Neural progenitor cell (in vitro differentiated cells): ENCODE measurements at regions not wholly inside any gene's neighbourhood (a gene's known extent, or its start where the extent isn't known, plus 50 kb on each side); places are given as distances from the start of the nearest gene placed in this dataset.

Source experiments
- DNase-seq: peaks from one replicate; pipeline ENCODE4 v3.0.0-alpha.2; 2016; ENCODE audit warnings: low spot score
- H2AFZ ChIP-seq: fragments of 200-600 bp; sonication (generic); replicated peaks from 2 replicates; pipeline ENCODE4 v1.6.1; 2016; ENCODE audit warnings: antibody characterized with exemption
- H3F3A ChIP-seq: fragments of 200-600 bp; sonication (generic); 2 replicates; pipeline ENCODE4 v1.6.1; 2016; ENCODE audit warnings: antibody characterized with exemption, low read depth
- H3K27ac ChIP-seq: fragments of 200-600 bp; sonication (generic); 2 replicates; pipeline ENCODE4 v1.5.1; 2016; ENCODE audit warnings: mild to moderate bottlenecking
- H3K27me3 ChIP-seq: fragments of 200-600 bp; sonication (generic); 2 replicates; pipeline ENCODE4 v1.6.1; 2016; ENCODE audit warnings: mild to moderate bottlenecking, moderate library complexity
- H3K36me3 ChIP-seq: fragments of 200-600 bp; sonication (generic); 2 replicates; pipeline ENCODE4 v1.5.1; 2016
- H3K4me1 ChIP-seq: fragments of 200-600 bp; sonication (generic); 2 replicates; pipeline ENCODE4 v1.6.1; 2016; ENCODE audit warnings: mixed run types
- H3K4me2 ChIP-seq: fragments of 200-600 bp; sonication (generic); 2 replicates; pipeline ENCODE4 v1.6.1; 2016
- H3K4me3 ChIP-seq: fragments of 200-600 bp; sonication (generic); 2 replicates; pipeline ENCODE4 v1.5.1; 2016
- H3K79me2 ChIP-seq: fragments of 200-600 bp; sonication (generic); 2 replicates; pipeline ENCODE4 v1.6.1; 2016; ENCODE audit warnings: low read depth
- H3K9ac ChIP-seq: fragments of 200-600 bp; sonication (generic); 2 replicates; pipeline ENCODE4 v1.6.1; 2016
- H3K9me3 ChIP-seq: fragments of 200-600 bp; sonication (generic); 2 replicates; pipeline ENCODE4 v1.5.1; 2016; ENCODE audit warnings: low read depth
- H4K20me1 ChIP-seq: fragments of 200-600 bp; sonication (generic); 2 replicates; pipeline ENCODE4 v1.6.1; 2016; ENCODE audit warnings: low read depth
- H3K27ac Mint-ChIP-seq: 3 replicates; pipeline ENCODE4 v1.8.0; 2021; ENCODE audit warnings: mixed read lengths
- H3K27me3 Mint-ChIP-seq: 2 replicates; pipeline ENCODE4 v1.8.0; 2022; ENCODE audit warnings: low read depth, mild to moderate bottlenecking, inconsistent platforms, moderate library complexity, mixed read lengths; ENCODE audit not compliant: insufficient read depth
- H3K36me3 Mint-ChIP-seq: 3 replicates; pipeline ENCODE4 v1.8.0; 2021; ENCODE audit warnings: mixed read lengths
- H3K4me1 Mint-ChIP-seq: 3 replicates; pipeline ENCODE4 v1.8.0; 2021; ENCODE audit warnings: mixed read lengths
- H3K4me3 Mint-ChIP-seq: 3 replicates; pipeline ENCODE4 v1.8.0; 2021; ENCODE audit warnings: mild to moderate bottlenecking, moderate library complexity, mixed read lengths
- H3K9me3 Mint-ChIP-seq: 3 replicates; pipeline ENCODE4 v1.8.0; 2020; ENCODE audit warnings: mixed read lengths
- EZH2 ChIP-seq: fragments of 200-600 bp; sonication (generic); IDR thresholded peaks from 2 replicates; pipeline ENCODE4 v1.6.1; 2017; ENCODE audit warnings: antibody characterized with exemption, mild to moderate bottlenecking, moderate library complexity
- EZH2phosphoT487 ChIP-seq: fragments of 200-600 bp; sonication (generic); IDR thresholded peaks from 2 replicates; pipeline ENCODE4 v1.6.1; 2017; ENCODE audit warnings: antibody characterized with exemption
- TF ChIP-seq, protein P1 (sequence below): fragments of 200-600 bp; sonication (generic); IDR thresholded peaks from 2 replicates; pipeline ENCODE4 v1.5.1; 2017; ENCODE audit warnings: antibody characterized with exemption, mild to moderate bottlenecking

- Histone ChIP-seq H3K27me3 (no peaks in the 10 kb centered on the region), H3K4me2 (no peak overlapping the region), H2AFZ (no peak overlapping the region), H3K36me3 (no peaks in the 10 kb centered on the region), H3K79me2 (no peaks in the 10 kb centered on the region), H3F3A (no peaks in the 10 kb centered on the region), H3K27ac (no peak overlapping the region), H3K4me3 (no peak overlapping the region), H3K4me1 (no peaks in the 10 kb centered on the region), H4K20me1 (no peaks in the 10 kb centered on the region), H3K9ac (no peak overlapping the region), H3K9me3 (no peaks in the 10 kb centered on the region)
- Mint-ChIP-seq H3K4me3 (no peak overlapping the region), H3K27me3 (no peaks in the 10 kb centered on the region), H3K4me1 (peaks cover 4% of the 10 kb centered on the region), H3K36me3 (no peaks in the 10 kb centered on the region), H3K9me3 (no peaks in the 10 kb centered on the region), H3K27ac (no peak overlapping the region)
- TF ChIP-seq, protein P1, sequence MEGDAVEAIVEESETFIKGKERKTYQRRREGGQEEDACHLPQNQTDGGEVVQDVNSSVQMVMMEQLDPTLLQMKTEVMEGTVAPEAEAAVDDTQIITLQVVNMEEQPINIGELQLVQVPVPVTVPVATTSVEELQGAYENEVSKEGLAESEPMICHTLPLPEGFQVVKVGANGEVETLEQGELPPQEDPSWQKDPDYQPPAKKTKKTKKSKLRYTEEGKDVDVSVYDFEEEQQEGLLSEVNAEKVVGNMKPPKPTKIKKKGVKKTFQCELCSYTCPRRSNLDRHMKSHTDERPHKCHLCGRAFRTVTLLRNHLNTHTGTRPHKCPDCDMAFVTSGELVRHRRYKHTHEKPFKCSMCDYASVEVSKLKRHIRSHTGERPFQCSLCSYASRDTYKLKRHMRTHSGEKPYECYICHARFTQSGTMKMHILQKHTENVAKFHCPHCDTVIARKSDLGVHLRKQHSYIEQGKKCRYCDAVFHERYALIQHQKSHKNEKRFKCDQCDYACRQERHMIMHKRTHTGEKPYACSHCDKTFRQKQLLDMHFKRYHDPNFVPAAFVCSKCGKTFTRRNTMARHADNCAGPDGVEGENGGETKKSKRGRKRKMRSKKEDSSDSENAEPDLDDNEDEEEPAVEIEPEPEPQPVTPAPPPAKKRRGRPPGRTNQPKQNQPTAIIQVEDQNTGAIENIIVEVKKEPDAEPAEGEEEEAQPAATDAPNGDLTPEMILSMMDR = no peak
- TF ChIP-seq EZH2 = no peak
- no peak for TF ChIP-seq EZH2phosphoT487
- DNase-seq = no peak
These were observed 69.5 kb downstream of the ACTBL2 start for GRCh38 chr5:57413145-57413544.

DNA sequence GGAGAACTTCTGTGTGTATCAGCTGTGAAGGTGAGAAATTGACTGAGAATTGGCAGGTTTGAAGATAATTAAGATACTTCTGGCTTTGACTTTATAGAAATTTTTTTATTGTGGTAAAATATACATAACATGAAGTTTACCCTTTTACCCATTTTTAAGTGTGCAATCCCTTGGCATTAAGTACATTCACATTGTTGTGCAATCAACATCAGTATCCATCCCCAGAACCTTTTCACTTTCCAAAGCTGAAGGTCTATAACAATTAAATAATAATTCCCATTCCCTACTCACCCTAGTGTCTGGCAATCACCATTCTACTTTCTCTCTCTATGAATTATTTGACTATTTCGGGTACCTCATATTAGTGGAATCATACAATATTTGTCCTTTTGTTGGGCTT lies 69.9 kb downstream of the ACTBL2 start:
- Mint-ChIP-seq H3K27me3 (no peaks in the 10 kb centered on the region), H3K9me3 (no peaks in the 10 kb centered on the region), H3K36me3 (no peaks in the 10 kb centered on the region), H3K4me3 (no peak overlapping the region), H3K27ac (no peak overlapping the region), H3K4me1 (peaks cover 4% of the 10 kb centered on the region)
- Histone ChIP-seq H3K9ac (no peak overlapping the region), H3K4me1 (no peaks in the 10 kb centered on the region), H3K27ac (no peak overlapping the region), H3F3A (no peaks in the 10 kb centered on the region), H3K79me2 (no peaks in the 10 kb centered on the region), H3K36me3 (no peaks in the 10 kb centered on the region), H3K4me2 (no peak overlapping the region), H4K20me1 (no peaks in the 10 kb centered on the region), H2AFZ (no peak overlapping the region), H3K4me3 (no peak overlapping the region), H3K27me3 (no peaks in the 10 kb centered on the region), H3K9me3 (no peaks in the 10 kb centered on the region)
- no peak for DNase-seq
- no peak for TF ChIP-seq EZH2
- TF ChIP-seq EZH2phosphoT487 = no peak
- TF ChIP-seq, protein P1 = no peak

- H3K9me3 ChIP-seq = no peaks in the 10 kb centered on the region
- no peaks in the 10 kb centered on the region for H3K36me3 Mint-ChIP-seq
- no peak overlapping the region for H3K9ac ChIP-seq
- no peak overlapping the region for H3K27ac Mint-ChIP-seq
- no peaks in the 10 kb centered on the region for H3K36me3 ChIP-seq
- no peaks in the 10 kb centered on the region for H3K9me3 Mint-ChIP-seq
- H3K27me3 ChIP-seq = no peaks in the 10 kb centered on the region
- H3K4me3 ChIP-seq = no peak overlapping the region
- no peak overlapping the region for H3K27ac ChIP-seq
- no peaks in the 10 kb centered on the region for H4K20me1 ChIP-seq
- H3K4me1 Mint-ChIP-seq = peaks cover 4% of the 10 kb centered on the region
- H3K4me1 ChIP-seq = no peaks in the 10 kb centered on the region
- no peaks in the 10 kb centered on the region for H3K27me3 Mint-ChIP-seq
- TF ChIP-seq EZH2phosphoT487 = no peak
- TF ChIP-seq EZH2 = no peak
- TF ChIP-seq, protein P1 = no peak
- no peak overlapping the region for H2AFZ ChIP-seq
- no peak for DNase-seq
- H3K79me2 ChIP-seq = no peaks in the 10 kb centered on the region
- no peaks in the 10 kb centered on the region for H3F3A ChIP-seq
- H3K4me3 Mint-ChIP-seq = no peak overlapping the region
- H3K4me2 ChIP-seq = no peak overlapping the region
These were observed 70.6 kb downstream of the ACTBL2 start for GRCh38 chr5:57411982-57412381.
